HG03139 (cell line): ENCODE measurements at regions not wholly inside any gene's neighbourhood (a gene's known extent, or its start where the extent isn't known, plus 50 kb on each side); places are given as distances from the start of the nearest gene placed in this dataset.
"Not testable (repeated sequence)": the region's sequence is repeated elsewhere in the genome, so short reads cannot be mapped to it uniquely, and the experiment has no call there.

ENCODE experiments used
- ATAC-seq: cut with Tn5 transposase; IDR thresholded peaks from one replicate; pipeline ENCODE4 v1.9.1; 2021; ENCODE audit not compliant: unreplicated experiment

DNA sequence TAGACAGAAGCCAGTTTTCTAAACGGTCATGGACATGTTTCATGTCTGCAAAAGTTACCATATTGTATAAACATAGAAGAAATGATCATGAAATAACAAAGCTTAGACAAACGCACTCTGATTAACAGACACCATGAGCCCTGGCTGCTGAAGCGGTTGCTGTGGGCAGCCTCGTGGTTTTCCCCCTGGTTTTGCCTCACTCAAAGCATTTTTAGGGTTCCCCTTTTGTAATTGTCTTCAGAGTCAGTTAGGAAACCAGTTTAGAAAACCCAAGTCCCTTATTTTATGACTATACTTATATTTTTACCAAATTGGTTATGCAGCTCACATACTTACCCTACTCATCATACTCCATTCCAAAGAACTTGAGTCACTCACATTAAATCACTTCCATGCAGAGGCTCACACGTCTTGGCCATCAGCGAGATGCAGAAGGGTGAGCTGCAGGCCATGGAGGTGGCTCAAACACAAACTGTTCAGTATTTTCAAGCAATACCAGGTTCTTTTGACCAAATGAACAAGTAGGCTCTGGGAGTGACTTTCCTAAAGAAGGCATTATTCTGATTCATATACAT is 105.6 kb upstream of the SALL3 start:
- no peak for ATAC-seq

DNA sequence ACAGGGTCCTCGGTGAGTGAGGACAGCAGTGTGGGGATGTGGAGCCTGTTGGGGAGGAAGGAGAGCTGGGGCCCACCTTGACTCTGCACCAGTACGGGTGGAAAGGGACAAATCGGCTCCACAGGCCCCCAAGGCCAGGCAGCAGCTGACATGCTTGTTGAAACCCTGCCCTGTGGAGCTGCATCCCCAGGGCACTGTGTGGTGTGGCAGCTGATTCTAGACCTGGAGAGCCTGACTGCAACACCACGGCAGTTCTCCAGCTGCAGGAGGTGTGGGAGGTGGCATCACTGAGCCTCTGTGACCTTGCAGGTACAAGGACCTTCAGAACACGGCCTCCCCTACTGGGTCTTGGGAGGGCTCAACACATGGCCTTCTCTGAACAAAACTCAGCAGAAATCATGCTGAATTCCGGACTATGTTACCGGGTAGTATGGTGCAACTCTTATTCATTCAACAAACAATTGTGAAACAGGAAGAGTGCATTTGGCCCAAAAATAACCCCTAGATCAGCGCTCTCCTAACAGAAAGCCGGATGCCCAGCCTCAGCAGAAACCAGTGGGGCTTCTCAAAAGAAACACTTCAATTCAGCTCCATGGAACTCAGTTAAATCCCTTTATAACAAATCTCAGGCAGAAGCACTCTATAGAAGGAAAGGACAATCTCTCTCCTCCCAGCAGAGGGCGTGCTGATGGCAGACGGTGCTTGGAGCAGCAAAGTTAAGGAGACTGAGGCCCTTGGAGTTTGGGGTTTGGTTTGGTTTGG is 104.4 kb upstream of the SALL3 start:
- ATAC-seq, result no peak

DNA sequence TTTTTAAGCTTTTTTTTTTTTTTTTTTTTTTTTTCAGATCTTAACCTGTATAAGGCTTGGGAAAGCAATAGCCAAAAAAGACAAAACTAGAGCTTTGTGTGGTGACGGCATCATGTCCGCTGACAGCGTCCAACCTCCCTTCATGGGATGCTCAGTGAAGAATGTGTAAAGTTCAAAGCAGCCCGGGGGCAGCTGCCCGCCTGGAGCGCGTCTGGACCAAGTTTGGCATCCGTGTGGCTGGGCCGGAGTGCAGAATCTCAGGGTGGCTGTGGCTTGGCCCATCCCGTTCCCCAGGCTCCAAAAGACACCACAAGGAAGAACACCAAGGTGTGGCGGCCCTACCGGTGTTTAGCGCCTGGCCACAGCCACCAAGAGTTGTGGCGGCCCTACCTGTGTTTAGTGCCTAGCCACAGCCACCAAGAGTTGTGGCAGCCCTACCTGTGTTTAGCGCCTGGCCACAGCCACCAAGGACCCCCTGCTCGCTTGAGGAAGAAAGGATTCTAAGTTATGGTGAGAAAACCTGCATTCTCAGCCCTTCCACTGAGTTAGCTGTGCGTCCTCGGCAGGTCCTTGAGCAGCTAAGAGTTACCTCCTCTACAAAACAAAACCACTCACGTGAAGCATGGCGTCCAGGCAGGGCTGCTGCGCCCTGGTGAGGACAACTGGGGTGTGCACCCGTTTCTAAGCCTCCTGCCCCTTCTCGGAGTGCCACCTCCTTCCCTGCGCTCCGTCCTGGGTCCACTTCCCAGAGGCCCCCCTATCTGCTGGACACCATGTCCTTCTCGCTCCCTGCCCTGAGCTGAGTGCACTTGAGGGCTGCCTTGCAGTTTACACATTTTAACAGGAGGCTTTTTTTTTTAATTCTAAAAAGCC is 103.6 kb upstream of the SALL3 start:
- no peak for ATAC-seq

DNA sequence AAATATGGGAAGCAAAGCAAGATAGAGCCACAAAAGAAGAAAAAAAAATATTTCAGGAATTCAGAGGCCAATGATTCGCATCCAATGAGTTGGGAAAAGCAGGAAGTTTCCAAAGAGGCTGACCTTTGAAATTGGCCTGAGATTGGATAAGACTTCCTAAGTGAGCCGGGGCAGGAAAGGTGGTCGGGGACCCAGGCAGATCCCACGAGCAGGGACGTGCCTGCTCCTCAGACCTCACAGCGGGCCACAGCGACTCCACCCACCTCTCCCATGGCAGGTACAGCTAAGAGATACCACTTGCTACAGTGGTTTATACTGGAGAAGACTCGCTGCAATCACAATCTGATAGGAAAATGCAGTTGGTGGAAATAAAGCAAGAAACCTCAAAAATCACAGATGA is 102.8 kb upstream of the SALL3 start:
- no peak for ATAC-seq

DNA sequence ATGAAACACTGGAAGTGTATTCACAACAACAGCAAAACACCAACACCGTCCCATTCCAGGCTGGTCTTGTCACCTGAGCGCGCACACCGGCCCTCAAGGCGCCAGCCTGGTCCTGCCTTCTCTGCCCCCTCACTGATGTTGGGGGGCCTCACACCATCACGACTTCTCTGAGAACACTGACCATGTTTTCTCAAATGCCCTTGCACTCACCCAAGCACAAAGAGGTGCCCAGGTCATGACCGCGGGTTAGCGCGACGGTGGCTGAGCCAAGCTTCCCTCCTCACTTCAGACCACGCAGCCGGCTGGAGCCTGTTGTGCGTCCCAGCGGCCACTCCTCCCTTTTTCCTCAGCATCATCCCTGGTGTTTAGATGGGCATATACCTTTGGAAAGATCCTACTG is 101.3 kb upstream of the SALL3 start:
- ATAC-seq, result no peak

DNA sequence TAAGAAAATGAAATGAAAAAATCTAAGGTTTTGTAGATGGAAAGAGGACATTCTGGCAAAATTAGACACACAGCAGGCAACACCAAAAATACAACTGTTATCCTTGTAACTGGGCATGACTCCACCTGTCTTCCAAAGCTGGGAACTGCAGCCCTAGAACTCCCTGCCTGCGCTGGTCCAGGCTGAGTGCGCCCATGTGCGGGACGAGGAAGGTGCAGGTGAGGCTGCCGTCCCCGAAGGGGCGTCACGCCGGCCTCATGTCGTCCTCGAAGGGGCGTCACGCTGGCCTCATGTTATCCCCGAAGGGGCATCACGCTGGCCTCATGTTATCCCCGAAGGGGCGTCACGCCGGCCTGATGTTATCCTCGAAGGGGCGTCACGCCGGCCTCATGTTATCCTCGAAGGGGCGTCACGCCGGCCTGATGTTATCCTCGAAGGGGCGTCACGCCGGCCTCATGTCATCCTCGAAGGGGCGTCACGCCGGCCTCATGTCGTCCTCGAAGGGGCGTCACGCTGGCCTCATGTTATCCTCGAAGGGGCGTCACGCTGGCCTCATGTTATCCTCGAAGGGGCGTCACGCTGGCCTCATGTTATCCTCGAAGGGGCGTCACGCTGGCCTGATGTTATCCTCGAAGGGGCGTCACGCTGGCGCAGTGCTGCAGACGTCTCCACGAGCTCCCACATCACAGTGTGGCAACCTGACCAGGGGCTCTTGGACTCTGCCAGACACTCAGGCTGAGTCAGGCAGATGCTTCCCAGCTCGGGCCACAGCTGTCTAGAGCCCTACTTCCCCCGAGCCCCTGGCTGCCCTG is 100.3 kb upstream of the SALL3 start:
- ATAC-seq, result not testable (repeated sequence)

DNA sequence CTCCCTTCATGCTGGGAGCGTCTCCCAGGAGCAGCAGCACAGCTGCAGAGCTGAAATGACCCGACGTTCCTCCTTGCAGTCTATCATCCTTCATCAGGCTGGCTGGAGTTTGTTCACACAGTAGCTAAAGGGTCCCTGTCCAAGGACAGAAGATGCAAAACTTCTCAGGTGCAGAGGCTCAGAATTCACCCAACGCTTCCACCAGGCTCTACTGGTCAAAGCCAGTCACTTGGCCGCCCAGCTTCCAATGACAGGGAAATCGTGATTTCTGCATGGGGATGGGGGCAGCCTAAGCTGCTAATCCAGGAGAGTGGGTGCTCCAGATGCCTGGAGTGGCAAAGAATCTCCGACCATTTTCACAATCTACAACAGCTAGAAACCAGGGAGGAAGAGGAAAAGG is 97.0 kb upstream of the SALL3 start:
- no peak for ATAC-seq

DNA sequence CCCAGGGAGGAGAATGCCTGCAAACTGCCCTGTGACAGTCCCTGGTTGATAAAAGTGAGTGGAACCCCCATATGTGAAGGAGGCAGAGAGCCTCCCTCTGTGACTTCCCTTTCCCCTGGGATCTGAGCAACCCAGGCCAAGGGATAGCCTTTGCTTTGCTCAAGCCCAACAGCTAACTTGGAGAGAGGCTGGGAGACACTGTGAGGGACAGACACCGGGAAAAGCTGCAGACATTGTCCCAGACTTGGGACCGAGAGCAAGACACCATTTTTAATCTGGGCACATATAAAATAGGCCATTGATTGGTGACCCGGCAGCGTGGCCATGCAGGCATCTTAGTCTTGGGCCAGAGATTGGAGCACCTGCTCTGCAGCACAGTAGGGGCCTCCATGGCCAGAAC is 96.1 kb upstream of the SALL3 start:
- no peak for ATAC-seq

DNA sequence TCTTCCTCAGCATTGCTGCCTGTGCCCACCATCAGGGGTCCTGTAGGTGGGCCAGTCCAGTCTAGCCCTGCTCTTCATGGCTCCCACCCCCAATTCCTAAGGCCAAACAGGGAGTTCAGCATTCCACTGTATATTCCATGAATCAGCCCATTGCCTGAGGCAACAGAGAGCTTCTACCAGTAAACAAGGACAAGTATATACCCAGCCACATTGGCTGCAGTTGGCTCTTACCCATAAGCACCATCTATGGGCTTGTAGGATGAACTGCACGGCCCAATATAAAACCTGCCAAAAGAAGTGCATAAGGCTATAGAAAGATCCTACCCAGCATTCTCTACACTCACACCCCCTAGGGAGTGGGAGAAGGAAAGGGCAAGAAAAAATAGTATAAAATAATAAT is 95.1 kb upstream of the SALL3 start:
- ATAC-seq, result no peak

DNA sequence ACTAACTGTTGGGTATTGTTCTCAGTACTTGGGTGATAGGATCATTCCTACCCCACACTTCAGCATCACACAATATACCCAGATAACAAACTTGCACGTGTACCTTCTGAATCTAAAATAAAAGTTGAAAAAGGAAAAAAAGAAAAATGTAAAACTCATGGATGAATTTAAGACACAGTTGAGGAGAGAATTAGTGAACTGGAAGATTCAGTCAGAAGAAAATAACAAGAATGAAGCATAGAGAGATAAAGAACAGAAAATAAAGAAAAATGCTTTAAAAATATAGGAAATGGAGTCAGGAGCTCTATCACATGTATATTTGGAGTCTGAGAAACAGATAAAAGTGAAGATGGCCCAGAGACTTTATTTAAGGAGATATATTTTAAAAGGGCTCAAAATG is 90.4 kb upstream of the SALL3 start:
- ATAC-seq, result no peak

DNA sequence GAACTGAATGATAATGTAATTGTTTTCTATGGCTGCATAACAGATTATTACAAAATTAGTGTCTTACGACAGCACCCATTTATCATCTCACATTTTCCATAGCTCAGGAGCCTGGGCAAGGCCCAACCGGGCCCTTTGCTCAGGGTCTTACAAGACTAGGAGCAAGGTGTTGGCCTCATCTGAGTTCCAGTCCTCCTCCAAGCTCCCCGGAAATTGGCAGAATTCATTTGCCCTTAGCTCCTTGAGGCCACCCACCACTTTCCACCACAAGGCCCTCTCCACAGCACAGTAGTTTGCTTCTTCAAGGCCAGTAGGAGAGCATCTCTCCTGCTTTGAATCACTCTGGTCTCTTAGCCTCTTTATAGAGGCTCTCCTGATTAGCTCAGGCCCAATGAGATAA is 89.2 kb upstream of the SALL3 start:
- ATAC-seq, result no peak

DNA sequence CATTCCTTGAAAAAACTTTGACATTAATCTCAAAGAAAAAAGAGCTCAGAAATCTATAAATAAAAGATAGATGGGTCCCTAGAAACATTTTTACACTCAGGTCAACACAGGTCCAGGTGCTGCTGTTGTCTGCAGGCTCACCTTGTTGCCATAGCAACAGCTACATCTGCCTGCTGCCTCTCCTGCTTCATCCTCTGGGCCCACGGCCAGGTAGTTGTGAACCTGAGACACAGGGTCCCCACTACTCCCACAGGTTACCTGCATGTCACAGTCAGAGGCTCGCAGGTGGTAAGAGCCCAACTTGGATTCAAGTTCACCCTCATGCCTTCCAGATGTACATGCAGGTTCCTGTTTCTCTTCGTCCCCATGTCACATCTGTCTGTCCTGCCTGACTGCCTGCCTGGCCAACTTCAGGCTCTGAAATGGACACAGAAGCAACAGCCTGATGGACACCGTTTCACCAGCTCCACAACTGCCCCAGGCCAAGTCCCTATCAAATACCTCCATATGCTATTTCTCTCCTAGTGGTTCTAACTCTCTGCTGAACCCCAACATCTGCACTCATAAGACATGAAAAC is 88.3 kb upstream of the SALL3 start:
- no peak for ATAC-seq

DNA sequence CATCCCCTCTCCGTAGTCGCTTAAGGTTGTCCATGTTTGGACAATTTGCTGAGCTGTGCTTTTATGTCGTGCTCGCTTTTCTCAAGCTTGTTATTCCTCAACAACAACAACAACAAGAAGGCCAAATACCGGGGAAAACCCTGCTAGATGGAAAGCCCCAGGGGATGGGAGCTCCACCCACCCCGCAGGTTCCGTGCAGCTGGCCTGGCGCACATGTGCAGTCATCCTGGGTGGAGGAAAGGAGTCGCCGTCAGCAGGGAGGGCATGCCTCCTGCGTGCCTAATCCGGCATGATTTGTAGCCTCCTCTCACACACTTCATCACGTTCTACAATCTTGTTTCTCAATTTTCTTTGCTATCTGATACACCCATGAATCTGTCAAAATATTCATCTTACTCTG is 87.4 kb upstream of the SALL3 start:
- no peak for ATAC-seq

DNA sequence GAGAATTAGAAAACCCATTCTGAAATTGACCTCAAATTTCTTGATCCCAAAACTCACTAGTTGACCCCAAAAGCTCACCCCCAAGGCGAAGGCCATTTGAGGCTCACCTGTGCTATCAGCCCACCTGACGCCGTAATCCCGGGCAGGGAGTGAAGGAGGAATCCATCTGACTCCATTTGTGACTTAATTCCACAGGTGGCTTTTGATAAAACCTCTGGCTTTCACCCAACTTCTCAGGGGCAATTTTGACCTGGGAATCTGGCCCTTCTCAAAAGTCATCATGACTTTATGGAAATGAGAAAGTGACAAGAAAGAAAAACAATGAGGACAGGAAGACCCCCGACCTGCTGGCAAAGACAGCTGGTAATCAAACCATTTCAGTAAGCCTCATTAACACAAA is 86.9 kb upstream of the SALL3 start:
- no peak for ATAC-seq

DNA sequence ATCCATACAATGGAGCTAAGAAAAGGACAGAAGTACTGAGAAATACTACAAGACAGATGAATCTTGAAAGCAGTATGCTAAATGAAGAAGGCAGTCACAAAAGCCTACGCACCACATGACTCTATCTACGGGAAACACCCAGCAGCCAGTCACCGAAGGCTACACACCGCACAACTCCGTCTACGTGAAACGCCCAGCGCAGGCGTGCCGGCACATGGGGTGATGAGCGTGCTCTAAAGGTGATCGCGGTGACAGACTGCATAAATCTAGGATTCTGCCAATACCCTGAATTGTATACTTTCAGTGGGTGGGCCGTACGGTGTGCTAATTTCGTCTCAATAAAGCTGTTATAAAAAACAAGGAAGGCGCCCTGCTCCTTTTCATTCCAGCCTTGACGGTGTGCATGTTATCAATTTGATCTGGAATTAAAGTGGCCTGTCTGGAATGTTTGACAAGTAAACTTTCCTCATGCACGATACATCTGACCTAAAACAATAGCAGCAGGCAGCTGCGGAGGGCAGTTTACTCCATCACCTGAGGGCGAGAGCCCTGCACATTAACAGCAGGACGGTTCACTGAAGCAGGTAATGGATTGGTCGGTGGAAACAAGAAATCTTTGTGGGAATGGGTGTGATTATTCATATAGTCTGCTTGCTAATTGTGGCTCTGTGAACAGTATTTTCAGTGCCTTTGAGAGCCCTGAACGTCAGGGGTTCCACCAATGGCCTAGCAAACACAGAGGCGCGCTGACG is 86.2 kb upstream of the SALL3 start:
- no peak for ATAC-seq

DNA sequence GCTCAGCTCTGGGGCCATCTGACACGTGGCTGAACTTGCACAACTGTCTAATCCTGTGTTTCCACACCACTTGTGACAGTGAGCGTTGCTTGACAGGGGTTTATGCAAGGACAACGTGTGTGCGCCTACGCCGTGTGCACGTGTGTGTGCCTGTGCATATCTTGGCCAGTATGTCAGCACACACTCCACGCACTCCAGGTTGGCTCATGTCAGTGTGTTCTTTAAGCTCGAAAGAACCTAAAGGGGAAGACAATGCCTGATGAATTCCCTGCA is 85.6 kb upstream of the SALL3 start:
- no peak for ATAC-seq

DNA sequence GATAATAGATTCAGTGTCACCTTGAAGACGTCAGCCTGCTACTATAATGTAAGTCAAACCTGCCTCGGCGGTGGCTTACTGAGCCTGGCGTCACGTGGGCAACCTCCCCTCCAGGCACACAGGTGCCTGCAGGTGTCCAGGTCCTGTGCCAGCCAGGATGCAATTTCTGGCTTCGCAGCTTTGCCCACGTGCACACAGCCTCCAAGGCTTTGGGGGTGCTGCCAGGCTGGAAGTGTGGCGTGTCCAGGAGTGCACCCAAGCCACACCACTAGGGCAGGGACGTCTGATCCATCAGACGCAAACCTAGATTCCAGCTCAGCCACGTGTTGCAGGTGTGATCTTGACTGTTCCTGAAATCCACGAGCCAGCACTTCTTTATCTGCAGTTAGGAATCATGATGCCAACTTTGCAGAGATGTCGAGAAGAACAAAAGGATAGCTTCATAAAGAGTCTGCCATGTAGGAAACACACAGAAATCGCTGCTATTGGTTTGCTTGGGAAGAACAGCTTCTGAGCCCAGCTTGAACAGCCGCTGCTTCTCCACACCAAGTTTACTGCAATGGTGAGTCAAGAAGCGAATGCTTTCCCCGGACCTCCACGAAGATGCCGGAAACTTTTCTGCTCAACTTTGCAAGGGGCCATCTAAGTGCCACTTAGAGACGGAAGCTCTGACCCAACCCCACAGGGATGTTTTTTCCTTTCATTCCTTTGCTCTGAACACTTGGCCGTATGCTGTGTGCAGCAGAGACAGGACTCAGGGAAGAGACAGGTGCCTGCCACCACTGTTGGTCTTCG is 84.2 kb upstream of the SALL3 start:
- ATAC-seq, result no peak

DNA sequence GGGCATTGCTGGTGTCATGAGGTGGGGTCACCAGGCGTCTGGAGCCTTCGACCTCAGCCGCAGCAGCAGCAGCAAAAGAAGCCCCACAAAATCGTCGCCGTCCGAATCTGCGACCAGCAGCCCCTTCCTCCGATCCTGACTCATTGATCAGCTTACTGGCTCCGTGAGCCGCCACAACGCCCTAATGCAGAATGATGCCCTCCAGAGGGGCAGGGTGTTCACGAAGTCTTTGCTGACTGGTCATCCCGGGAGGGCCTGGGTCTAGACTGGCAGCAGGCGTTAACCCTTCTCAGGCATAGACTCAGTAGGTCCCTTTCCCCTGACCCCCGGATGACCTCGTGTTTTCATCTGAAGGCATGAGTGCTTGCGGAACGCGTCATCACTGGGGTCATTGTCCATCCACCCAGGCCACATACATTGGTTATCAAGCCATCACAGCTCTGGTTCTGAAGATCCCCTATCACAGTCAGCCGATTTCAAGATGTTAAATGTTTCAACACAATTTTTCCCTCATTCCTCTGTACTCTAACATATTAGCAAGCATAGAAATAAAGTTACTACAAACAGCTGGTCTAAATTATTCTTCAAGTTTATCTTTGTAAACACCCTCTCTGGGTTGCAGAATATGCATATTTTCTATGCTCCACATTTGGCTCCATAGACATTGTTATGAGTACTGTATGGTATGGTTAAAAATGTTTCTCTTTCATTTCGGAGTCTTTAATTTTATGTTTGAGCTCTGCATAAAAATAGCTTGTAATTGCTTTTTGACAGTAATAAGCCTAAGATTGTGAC is 83.3 kb upstream of the SALL3 start:
- ATAC-seq, result no peak

DNA sequence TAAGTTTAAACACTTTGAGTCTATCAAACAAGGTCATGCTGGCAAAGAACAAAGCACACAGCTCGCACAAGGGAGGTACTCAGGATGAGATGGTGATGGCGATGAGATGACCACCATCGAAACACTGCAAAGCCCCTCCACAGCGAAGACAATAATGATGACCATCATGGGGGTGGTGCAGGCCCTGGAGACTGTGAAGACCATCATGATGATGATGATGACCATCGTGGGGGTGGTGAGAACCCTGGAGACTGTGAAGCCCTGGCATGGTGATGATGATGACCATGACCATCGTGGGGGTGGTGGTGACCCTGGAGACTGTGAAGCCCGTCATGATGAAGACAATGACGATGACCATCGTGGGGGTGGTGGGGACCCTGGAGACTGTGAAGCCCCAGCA is 81.6 kb upstream of the SALL3 start:
- ATAC-seq, result no peak
